Heart left ventricle (tissue), 13 donors: ENCODE measurements at regions not wholly inside any gene's neighbourhood (a gene's known extent, or its start where the extent isn't known, plus 50 kb on each side); places are given as distances from the start of the nearest gene placed in this dataset.

ENCODE experiments used
- POLR2A ChIP-seq, 2 donors: fragments of 450-650 bp; IDR thresholded peaks; one replicate each; pipeline ENCODE4 v1.6.1; 2017; ENCODE audit warnings: antibody characterized with exemption in 2 of 2, mild to moderate bottlenecking in 2 of 2, moderate library complexity in 2 of 2
- TF ChIP-seq, protein P1 (sequence below), 12 donors: fragments of 200-600 bp; sonication (generic) in 4 of 12; IDR thresholded peaks; one replicate each; pipeline versions ENCODE4 v1.5.0 to v1.8.0; 2018 to 2022; ENCODE audit warnings: antibody characterized with exemption in 12 of 12, mild to moderate bottlenecking in 5 of 12
- donor health status: ischemic (EF 13 %, LVEDD 7.1; RV severe dilation, severe dysfunction).
- donor health status: DM: no; HTN: yes; CAD: no.
- donor health status: DM: no; HTN: no; CAD: no.
- donor health status: ischemic (EF 25% LVEDD 6.9; RV normal size, moderate dysfunction).
- donor health status: ischemic (EF 25% LVEDD 5.7; RV mildly dilated, moderate dysfunction).
- donor health status: ischemic (EF 35%, LVEDD 5.7; RV mildly dilated, moderate dysfunction).
- donor health status: nonischemic (EF 11% LVEDD 7.7; RV severe dilation, severe dysfunction).
- donor health status: DM: yes; HTN: yes; CAD: no.
- donor health status: PGD.
- donor health status: ischemic (EF 29% LVEDD 5.4; RV normal size, mild dysfunction).
- donor health status: nonischemic (EF 23%, LVEDD 6.1; RV moderate dilation, normal function).

DNA sequence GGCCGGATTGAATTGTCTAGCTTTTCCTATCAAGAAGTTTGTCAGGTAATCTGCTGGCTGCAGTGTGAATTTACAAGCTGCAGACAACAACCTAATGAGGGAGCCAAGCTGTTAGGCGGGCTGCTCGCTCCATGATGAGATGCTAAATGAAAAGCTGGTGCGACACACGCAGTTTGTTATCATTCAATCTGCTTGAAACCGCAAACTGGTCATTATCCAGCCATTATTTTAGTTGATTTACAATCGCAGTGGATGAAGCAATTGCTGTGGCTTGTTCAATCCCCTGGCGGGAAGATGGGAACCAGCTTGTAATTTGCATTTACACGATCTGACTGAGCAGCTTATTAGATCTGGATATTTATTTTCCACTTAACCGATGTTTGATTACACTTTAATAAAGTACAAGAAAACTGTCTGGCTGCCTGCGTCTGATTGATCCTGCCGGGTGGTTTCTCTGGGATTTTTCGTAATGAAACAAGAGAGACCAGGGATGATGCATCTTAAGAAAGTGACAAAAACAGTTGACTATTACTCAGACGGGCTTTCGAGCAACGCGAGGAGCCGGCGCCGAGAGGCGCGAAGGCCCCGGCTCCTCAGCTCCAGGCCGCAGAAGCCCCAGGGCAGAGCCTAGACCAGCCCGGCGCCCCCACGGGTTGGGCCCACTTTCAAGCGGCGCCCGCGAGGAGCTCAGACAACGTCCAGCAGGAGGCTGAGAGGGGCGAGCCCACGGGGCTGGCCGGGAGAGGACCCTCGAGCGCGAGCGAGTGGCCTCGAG lies 118.0 kb upstream of the BARHL2 start:
- TF ChIP-seq POLR2A (IDR thresholded peaks at IDR 0.05): no peak
- TF ChIP-seq, protein P1, sequence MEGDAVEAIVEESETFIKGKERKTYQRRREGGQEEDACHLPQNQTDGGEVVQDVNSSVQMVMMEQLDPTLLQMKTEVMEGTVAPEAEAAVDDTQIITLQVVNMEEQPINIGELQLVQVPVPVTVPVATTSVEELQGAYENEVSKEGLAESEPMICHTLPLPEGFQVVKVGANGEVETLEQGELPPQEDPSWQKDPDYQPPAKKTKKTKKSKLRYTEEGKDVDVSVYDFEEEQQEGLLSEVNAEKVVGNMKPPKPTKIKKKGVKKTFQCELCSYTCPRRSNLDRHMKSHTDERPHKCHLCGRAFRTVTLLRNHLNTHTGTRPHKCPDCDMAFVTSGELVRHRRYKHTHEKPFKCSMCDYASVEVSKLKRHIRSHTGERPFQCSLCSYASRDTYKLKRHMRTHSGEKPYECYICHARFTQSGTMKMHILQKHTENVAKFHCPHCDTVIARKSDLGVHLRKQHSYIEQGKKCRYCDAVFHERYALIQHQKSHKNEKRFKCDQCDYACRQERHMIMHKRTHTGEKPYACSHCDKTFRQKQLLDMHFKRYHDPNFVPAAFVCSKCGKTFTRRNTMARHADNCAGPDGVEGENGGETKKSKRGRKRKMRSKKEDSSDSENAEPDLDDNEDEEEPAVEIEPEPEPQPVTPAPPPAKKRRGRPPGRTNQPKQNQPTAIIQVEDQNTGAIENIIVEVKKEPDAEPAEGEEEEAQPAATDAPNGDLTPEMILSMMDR (IDR thresholded peaks at IDR 0.05): no peak
